Natural killer cell (primary cell): ENCODE measurements at regions not wholly inside any gene's neighbourhood (a gene's known extent, or its start where the extent isn't known, plus 50 kb on each side); places are given as distances from the start of the nearest gene placed in this dataset.

Source experiments
- ATAC-seq, 3 donors: fragments of 150-1000 bp in 2 of 3; fragments of 200-7000 bp in 1 of 3; cut with Tn5 transposase; 1 replicate in 1 of 3; 2 replicates in 2 of 3; pipeline ENCODE4 v1.10.0; 2021; ENCODE audit warnings: mild to moderate bottlenecking in 2 of 3, moderate library complexity in 2 of 3
- DNase-seq, 2 donors: peaks; one replicate each; pipeline versions ENCODE4 v3.0.0 to v3.0.0-alpha.2; 2013 to 2021; ENCODE audit warnings: mixed read lengths in 1 of 2
- H3K27ac ChIP-seq: one replicate; pipeline ENCODE4 v1.5.1; 2013; ENCODE audit warnings: mild to moderate bottlenecking, low read length
- H3K27me3 ChIP-seq: one replicate; pipeline ENCODE4 v1.6.1; 2013; ENCODE audit warnings: low read length; ENCODE audit not compliant: control insufficient read depth, insufficient read depth
- H3K36me3 ChIP-seq: one replicate; pipeline ENCODE4 v1.6.1; 2013; ENCODE audit warnings: low read length; ENCODE audit not compliant: control insufficient read depth, insufficient read depth
- H3K4me1 ChIP-seq: one replicate; pipeline ENCODE4 v1.6.1; 2013; ENCODE audit warnings: low read length; ENCODE audit not compliant: control insufficient read depth, insufficient read depth
- H3K4me3 ChIP-seq: one replicate; pipeline ENCODE4 v1.5.1; 2013; ENCODE audit warnings: low read length
- H3K9me3 ChIP-seq: one replicate; pipeline ENCODE4 v1.6.1; 2013; ENCODE audit warnings: low read length; ENCODE audit not compliant: control insufficient read depth, insufficient read depth
- H3K27ac Mint-ChIP-seq, 2 donors: one replicate each; pipeline ENCODE4 v1.8.0; 2022; ENCODE audit warnings: mild to moderate bottlenecking in 2 of 2, mixed read lengths in 2 of 2, moderate library complexity in 1 of 2
- H3K27me3 Mint-ChIP-seq, 2 donors: one replicate each; pipeline ENCODE4 v1.8.0; 2022; ENCODE audit warnings: low read depth in 2 of 2, mixed read lengths in 2 of 2
- H3K36me3 Mint-ChIP-seq: one replicate; pipeline ENCODE4 v1.8.0; 2022; ENCODE audit warnings: mixed read lengths
- H3K4me1 Mint-ChIP-seq, 2 donors: one replicate each; pipeline ENCODE4 v1.8.0; 2022; ENCODE audit warnings: mixed read lengths in 2 of 2
- H3K4me3 Mint-ChIP-seq: one replicate; pipeline ENCODE4 v1.8.0; 2022; ENCODE audit warnings: mild to moderate bottlenecking, moderate library complexity, mixed read lengths
- H3K9me3 Mint-ChIP-seq, 2 donors: one replicate each; pipeline ENCODE4 v1.8.0; 2022; ENCODE audit warnings: mixed read lengths in 2 of 2
- CTCF ChIP-seq: fragments of 200-600 bp; IDR thresholded peaks from one replicate; pipeline ENCODE4 v1.8.0; 2022; ENCODE audit warnings: antibody characterized with exemption
- WGBS: methylation state at CpG from one replicate; pipeline ENCODE4 v1.1.7; 2013; ENCODE audit warnings: missing lambda C conversion rate; ENCODE audit not compliant: insufficient coverage; 5-methylcytosine and 5-hydroxymethylcytosine counted together
- intact Hi-C: fragments of 100-400 bp; cut with micrococcal nuclease; formaldehyde crosslinking; loops from one replicate; pipeline ENCODE4 v1.14.2; 2022

DNA sequence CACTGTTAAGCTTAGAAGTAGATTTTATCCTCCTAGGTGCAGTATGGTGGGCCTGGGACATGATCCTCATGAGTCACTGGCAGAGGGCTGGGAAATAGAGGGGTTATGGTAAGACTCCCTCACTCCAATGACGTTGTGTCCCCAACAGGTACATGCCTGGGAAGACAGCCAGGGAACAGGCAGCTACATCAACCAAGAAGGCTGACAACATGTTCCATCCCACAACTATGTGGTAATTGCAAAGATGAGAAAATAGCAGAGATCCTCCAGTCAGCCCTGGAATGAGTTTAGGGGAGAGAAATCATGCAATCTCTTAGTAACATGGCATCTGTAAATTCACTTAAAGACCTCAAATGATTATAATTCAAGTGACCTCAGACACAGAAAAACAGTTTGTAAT, 114.4 kb upstream of the LIFR start:
- H3K4me3 Mint-ChIP-seq = no peak overlapping the region
- Histone ChIP-seq H3K27ac (no peak overlapping the region), H3K36me3 (no peaks in the 10 kb centered on the region), H3K27me3 (no peaks in the 10 kb centered on the region), H3K9me3 (no peaks in the 10 kb centered on the region), H3K4me1 (no peaks in the 10 kb centered on the region), H3K4me3 (no peak overlapping the region)
- intact Hi-C loops = no loop called here
- no peaks in the 10 kb centered on the region for H3K4me1 Mint-ChIP-seq
- peaks cover 2 to 4% of the 10 kb centered on the region in 2 donors for H3K27me3 Mint-ChIP-seq
- peaks cover 0 to 2% of the 10 kb centered on the region in 2 donors for H3K9me3 Mint-ChIP-seq
- no peak for TF ChIP-seq CTCF
- H3K27ac Mint-ChIP-seq = no peak overlapping the region
- ATAC-seq (no peak), DNase-seq (no peak)
- 83% methylated on average over 1 of the region's 1 CpG for WGBS
- no peaks in the 10 kb centered on the region for H3K36me3 Mint-ChIP-seq

DNA sequence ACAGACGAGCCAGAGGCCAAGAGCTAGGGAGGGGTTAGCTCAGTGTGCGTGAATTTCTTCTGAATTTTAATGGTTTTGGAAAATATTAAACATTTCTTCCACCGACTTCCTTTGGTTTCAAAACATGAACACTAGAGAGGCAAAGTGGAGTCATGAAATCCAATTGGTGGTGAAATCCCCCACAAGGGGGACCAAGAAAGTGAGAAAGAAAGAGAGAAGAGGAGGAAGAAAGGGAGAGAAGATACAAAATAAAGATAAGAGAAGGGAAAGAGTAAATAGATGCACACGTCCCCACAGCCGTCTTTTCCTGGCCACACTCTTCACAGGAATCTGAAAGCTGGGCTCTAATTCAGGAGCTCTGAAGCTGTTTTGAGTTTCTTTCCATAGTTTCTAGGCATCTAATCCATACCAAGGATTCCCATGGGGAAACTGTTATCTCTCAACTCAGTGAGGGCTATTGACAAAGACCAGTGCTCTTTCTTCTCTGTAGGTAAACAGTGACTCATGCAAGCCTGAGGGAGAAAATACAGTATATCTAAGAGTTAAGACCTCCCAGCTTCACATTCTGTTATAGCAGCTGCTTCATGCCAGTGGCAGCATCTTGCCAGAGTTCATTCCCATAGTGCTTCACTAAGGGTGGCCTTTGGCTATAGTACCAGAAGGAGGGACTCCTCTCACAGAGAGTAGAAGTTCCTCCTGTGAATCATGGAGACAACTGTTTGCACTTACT, 115.8 kb upstream of the LIFR start:
- Mint-ChIP-seq H3K27me3 (peaks cover 0 to 2% of the 10 kb centered on the region in 2 donors), H3K4me1 (no peaks in the 10 kb centered on the region)
- H3K9me3 ChIP-seq = no peaks in the 10 kb centered on the region

GRCh38 chr5:38673671-38674071, 117.2 kb upstream of the LIFR start:
- intact Hi-C loops = no loop called here
- Mint-ChIP-seq H3K36me3 (no peaks in the 10 kb centered on the region), H3K4me1 (no peaks in the 10 kb centered on the region), H3K9me3 (peaks cover 0 to 2% of the 10 kb centered on the region in 2 donors), H3K27me3 (peaks cover 0 to 2% of the 10 kb centered on the region in 2 donors), H3K27ac (no peak overlapping the region), H3K4me3 (no peak overlapping the region)
- no peaks in the 10 kb centered on the region for H3K4me1 ChIP-seq
- ATAC-seq = no peak
- no peak for DNase-seq
- H3K27me3 ChIP-seq = no peaks in the 10 kb centered on the region
- no peak for TF ChIP-seq CTCF
- 86% methylated on average over 5 of the region's 6 CpGs for WGBS
- H3K4me3 ChIP-seq = no peak overlapping the region
- H3K27ac ChIP-seq = no peak overlapping the region
- no peaks in the 10 kb centered on the region for H3K36me3 ChIP-seq
- H3K9me3 ChIP-seq = no peaks in the 10 kb centered on the region

More for the DNA sequence above, 115.8 kb upstream of the LIFR start:
- WGBS = 87% methylated on average over 4 of the region's 5 CpGs
- H3K36me3 ChIP-seq = no peaks in the 10 kb centered on the region
- intact Hi-C loops = no loop called here
- Mint-ChIP-seq H3K36me3 (no peaks in the 10 kb centered on the region), H3K9me3 (peaks cover 0 to 2% of the 10 kb centered on the region in 2 donors), H3K27ac (no peak overlapping the region), H3K4me3 (no peak overlapping the region)
- no peak for TF ChIP-seq CTCF
- DNase-seq (no peak), ATAC-seq (no peak)
- H3K27ac ChIP-seq = no peak overlapping the region
- H3K4me1 ChIP-seq = no peaks in the 10 kb centered on the region
- no peaks in the 10 kb centered on the region for H3K27me3 ChIP-seq
- H3K4me3 ChIP-seq = no peak overlapping the region

DNA sequence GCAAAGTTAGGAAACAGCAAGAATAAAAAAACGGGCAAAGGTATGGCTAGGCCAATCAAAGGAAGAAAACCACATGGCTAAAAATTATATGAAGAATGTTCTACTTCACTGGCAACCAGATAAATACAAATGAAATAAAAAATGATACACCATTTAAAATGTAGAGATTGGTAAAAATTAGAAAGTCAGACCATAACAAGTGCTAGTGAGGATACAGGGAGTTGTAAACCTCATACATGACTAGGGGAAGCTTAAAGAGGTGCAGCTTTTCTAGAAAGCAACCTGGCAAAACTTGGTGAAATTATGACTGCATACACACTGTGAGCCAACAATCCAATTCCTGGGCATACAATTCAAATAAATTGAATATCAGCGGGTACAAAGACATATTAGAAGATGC, 119.0 kb upstream of the LIFR start:
- Mint-ChIP-seq H3K36me3 (no peaks in the 10 kb centered on the region), H3K27me3 (peaks cover 0 to 2% of the 10 kb centered on the region in 2 donors), H3K4me1 (no peaks in the 10 kb centered on the region), H3K9me3 (peaks cover 0 to 2% of the 10 kb centered on the region in 2 donors), H3K27ac (no peak overlapping the region), H3K4me3 (no peak overlapping the region)
- DNase-seq = no peak
- intact Hi-C loops = no loop called here
- H3K27me3 ChIP-seq = no peaks in the 10 kb centered on the region
- no peaks in the 10 kb centered on the region for H3K9me3 ChIP-seq
- H3K36me3 ChIP-seq = no peaks in the 10 kb centered on the region
- H3K4me3 ChIP-seq = no peak overlapping the region
- WGBS = 76% methylated on average over 2 of the region's 2 CpGs
- H3K4me1 ChIP-seq = no peaks in the 10 kb centered on the region
- TF ChIP-seq CTCF = no peak
- no peak overlapping the region for H3K27ac ChIP-seq
- ATAC-seq = no peak
